Ovary (tissue), 7 donors: ENCODE measurements at regions not wholly inside any gene's neighbourhood (a gene's known extent, or its start where the extent isn't known, plus 50 kb on each side); places are given as distances from the start of the nearest gene placed in this dataset.

Experiments
- DNase-seq, 5 donors: peaks; one replicate each; pipeline ENCODE4 v3.0.0-alpha.2; 2019 to 2020
- H3K27ac ChIP-seq, 2 donors: fragments of 200-600 bp; one replicate each; pipeline versions ENCODE4 v1.5.1 to v1.8.0; 2019 to 2022
- H3K27me3 ChIP-seq: fragments of 200-600 bp; one replicate; pipeline ENCODE4 v1.8.0; 2022
- H3K36me3 ChIP-seq: fragments of 200-600 bp; sonication (generic); one replicate; pipeline ENCODE4 v1.5.1; 2019
- H3K4me1 ChIP-seq: one replicate; pipeline ENCODE4 v1.8.1; 2013; ENCODE audit warnings: mild to moderate bottlenecking, moderate library complexity; ENCODE audit not compliant: insufficient read depth
- H3K4me3 ChIP-seq: fragments of 200-600 bp; sonication (generic); one replicate; pipeline ENCODE4 v1.5.1; 2017
- H3K9me3 ChIP-seq, 2 donors: fragments of 200-600 bp in 1 of 2; sonication (generic) in 1 of 2; one replicate each; pipeline versions ENCODE4 v1.5.1 to v1.8.1; 2013 to 2019; ENCODE audit warnings: mild to moderate bottlenecking in 1 of 2, moderate library complexity in 1 of 2
- EP300 ChIP-seq: sonication (generic); formaldehyde crosslinking; IDR thresholded peaks from one replicate; pipeline ENCODE4 v1.6.1; 2017; ENCODE audit warnings: antibody characterized with exemption
- POLR2A ChIP-seq: fragments of 450-650 bp; IDR thresholded peaks from one replicate; pipeline ENCODE4 v1.6.1; 2017; ENCODE audit warnings: antibody characterized with exemption, mild to moderate bottlenecking, moderate library complexity
- WGBS, 3 donors: extraction: QIAGEN DNeasy Blood & Tissue Kit in 1 of 3; methylation state at CpG; one replicate each; pipeline versions ENCODE4 v1.1.5 to v1.1.7; 2013 to 2017; 5-methylcytosine and 5-hydroxymethylcytosine counted together
- intact Hi-C, 4 donors: fragments of 100-400 bp; cut with DNase I; formaldehyde crosslinking; loops; one replicate each; pipeline versions ENCODE4 v1.11.0 to v1.15.1; 2022 to 2023
- TF ChIP-seq, protein P1 (sequence below), 3 donors: fragments of 450-650 bp in 2 of 3; fragments of 200-600 bp in 1 of 3; IDR thresholded peaks; one replicate each; pipeline versions ENCODE4 v1.5.1 to v1.8.0; 2016 to 2022; ENCODE audit warnings: antibody characterized with exemption in 3 of 3, mild to moderate bottlenecking in 1 of 3
- donor health status: DM: no; HTN: no; CAD: no; lungs with moderate emphysema.
- donor health status: DM: no; HTN: no; CAD: no.
- donor health status: Bipolar disorder and iron deficiency.
- donor health status: DM: no; HTN: no; CAD: no.
- donor health status: DM: yes; HTN: yes; CAD: no.

DNA sequence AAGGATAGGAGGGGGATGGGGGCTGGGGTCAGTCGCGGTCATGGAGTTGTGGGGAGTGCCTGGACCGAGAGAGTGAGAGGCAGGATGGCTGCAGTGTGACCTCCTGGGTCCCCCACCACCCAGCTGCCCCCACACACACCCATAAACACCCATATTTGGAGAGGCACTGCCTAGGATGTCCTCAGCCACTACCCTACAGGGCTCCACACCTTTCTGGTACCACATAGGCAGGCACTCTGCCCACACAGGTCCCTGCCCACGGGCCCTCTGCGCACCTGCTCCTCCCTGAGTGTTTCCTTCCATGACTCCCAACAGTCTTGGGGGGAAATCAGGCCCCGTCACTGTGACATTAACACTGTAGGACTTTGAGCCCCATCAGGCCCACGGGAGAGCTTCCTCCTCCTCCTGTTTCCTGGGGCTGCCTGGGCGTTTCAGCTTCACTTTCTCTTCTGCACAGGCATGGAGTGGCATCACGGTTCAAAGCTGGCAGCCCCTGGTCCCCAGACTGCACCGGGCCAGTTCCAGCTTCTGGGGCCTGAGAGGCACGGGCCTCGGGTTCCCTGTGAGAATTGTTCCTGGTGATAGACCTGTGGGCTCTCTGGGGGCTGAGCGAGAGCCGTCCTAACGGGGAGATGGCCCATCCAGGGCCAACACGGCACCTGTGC, 207.0 kb upstream of the C14orf180 start:
- Histone ChIP-seq H3K9me3 (no peaks in the 10 kb centered on the region), H3K4me1 (no peaks in the 10 kb centered on the region), H3K27me3 (no peaks in the 10 kb centered on the region), H3K4me3 (no peak overlapping the region), H3K27ac (no peak overlapping the region), H3K36me3 (no peaks in the 10 kb centered on the region)
- WGBS, 3 donors: 85 to 90% (median 85%) methylated on average over 16 of the region's 16 CpGs
- DNase-seq: no peak
- intact Hi-C loops: no loop called here
- TF ChIP-seq, protein P1, sequence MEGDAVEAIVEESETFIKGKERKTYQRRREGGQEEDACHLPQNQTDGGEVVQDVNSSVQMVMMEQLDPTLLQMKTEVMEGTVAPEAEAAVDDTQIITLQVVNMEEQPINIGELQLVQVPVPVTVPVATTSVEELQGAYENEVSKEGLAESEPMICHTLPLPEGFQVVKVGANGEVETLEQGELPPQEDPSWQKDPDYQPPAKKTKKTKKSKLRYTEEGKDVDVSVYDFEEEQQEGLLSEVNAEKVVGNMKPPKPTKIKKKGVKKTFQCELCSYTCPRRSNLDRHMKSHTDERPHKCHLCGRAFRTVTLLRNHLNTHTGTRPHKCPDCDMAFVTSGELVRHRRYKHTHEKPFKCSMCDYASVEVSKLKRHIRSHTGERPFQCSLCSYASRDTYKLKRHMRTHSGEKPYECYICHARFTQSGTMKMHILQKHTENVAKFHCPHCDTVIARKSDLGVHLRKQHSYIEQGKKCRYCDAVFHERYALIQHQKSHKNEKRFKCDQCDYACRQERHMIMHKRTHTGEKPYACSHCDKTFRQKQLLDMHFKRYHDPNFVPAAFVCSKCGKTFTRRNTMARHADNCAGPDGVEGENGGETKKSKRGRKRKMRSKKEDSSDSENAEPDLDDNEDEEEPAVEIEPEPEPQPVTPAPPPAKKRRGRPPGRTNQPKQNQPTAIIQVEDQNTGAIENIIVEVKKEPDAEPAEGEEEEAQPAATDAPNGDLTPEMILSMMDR (IDR thresholded peaks at IDR 0.05): no peak
- TF ChIP-seq EP300: no peak

DNA sequence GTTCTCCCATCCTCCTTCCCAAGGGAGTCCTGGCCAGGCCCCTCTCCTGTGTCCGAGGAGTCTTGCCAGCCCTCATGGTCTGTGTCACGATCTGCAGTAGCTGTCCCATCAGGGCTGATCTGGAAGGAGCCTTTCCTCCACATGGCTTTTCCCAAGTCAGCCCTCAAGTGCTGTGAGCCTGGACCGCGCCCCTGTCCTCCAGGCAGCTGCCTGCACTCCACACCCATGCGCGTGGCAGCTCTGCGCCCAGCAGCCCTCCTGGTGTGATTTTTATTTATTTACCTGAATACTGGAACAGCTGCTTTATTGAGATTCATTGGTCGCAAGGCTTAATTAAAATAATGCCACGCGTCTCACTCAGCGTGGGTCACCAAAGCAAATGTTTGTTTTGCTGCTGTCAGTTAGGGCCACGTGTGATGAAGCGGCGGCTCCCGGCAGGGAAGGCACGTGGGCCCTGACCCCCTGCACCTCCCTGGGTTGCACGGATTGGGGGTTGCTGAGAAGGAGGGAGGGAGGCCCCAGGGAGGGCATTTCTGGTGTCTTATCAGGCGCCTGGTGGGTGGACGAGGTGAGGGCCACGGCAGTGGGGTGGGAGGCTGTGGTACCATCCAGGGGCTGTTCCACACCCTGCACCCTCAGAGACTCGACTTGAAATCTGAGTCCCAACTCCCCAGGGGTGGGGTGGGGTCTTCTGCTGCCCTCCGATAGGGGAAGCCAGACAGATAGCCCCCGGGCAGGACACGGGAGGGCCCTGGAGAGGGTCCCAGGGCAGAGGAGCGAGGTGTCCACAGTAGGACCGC, 206.3 kb upstream of the C14orf180 start:
- Histone ChIP-seq H3K27me3 (no peaks in the 10 kb centered on the region), H3K4me3 (no peak overlapping the region), H3K36me3 (no peaks in the 10 kb centered on the region), H3K4me1 (no peaks in the 10 kb centered on the region), H3K27ac (no peak overlapping the region), H3K9me3 (no peaks in the 10 kb centered on the region)
- no peak for TF ChIP-seq POLR2A
- no peak for TF ChIP-seq EP300
- no peak for DNase-seq
- intact Hi-C loops: no loop called here
- 71 to 76% (median 75%) methylated on average over 26 of the region's 26 CpGs for WGBS, 3 donors

GRCh38 chr14:104373855-104374717, 205.5 kb upstream of the C14orf180 start:
- Histone ChIP-seq H3K27me3 (no peaks in the 10 kb centered on the region), H3K4me3 (no peak overlapping the region), H3K36me3 (no peaks in the 10 kb centered on the region), H3K27ac (no peak overlapping the region), H3K4me1 (no peaks in the 10 kb centered on the region), H3K9me3 (no peaks in the 10 kb centered on the region)
- intact Hi-C loops: no loop called here
- no peak for TF ChIP-seq POLR2A
- TF ChIP-seq EP300: no peak
- TF ChIP-seq, protein P1 (IDR thresholded peaks at IDR 0.05): no peak
- no peak for DNase-seq
- WGBS, 3 donors: 52 to 55% (median 54%) methylated on average over 32 to 33 of the region's 33 CpGs

DNA sequence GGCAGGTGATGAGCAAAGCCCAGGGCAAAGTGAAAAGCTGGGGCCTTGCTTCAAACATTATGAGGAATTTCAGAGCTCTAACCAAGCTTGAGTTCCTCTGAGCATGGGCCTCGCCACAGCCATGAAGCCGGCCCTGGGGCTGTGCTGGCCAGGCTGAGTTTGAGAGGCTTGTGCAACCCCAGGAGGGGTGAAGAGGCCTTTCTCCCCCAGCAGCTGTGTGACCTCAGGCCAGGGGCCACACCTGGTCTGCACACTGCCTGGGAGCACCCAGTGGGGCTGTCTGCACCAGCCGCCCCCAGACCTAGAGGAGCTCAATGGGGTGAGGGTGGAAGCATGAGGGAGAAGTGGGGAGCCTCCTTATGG, 204.9 kb upstream of the C14orf180 start:
- DNase-seq: no peak
- Histone ChIP-seq H3K27ac (no peak overlapping the region), H3K36me3 (no peaks in the 10 kb centered on the region), H3K9me3 (no peaks in the 10 kb centered on the region), H3K27me3 (no peaks in the 10 kb centered on the region), H3K4me1 (no peaks in the 10 kb centered on the region), H3K4me3 (no peak overlapping the region)
- intact Hi-C loops: no loop called here
- 92 to 98% (median 93%) methylated on average over 3 of the region's 3 CpGs for WGBS, 3 donors
- TF ChIP-seq EP300 (no peak), POLR2A (no peak)
- TF ChIP-seq, protein P1 (IDR thresholded peaks at IDR 0.05): no peak
